ENCODE measurements at regions not wholly inside any gene's neighbourhood (a gene's known extent, or its start where the extent isn't known, plus 50 kb on each side); places are given as distances from the start of the nearest gene placed in this dataset.

GRCh38 chr5:58198330-58198729, 261.6 kb downstream of the PLK2 start:
- TF ChIP-seq FOXK2 (IDR thresholded peaks at IDR 0.05): no peak
- TF ChIP-seq CTBP1 (IDR thresholded peaks at IDR 0.05; ENCODE audit: borderline replicate concordance): no peak
- no peak for TF ChIP-seq FOXA1 (IDR thresholded peaks at IDR 0.05)
- TF ChIP-seq TARDBP (IDR thresholded peaks at IDR 0.05): no peak
- no peak for TF ChIP-seq ARNT (IDR thresholded peaks at IDR 0.05)
- no peak for TF ChIP-seq L3MBTL2 (conservative IDR thresholded peaks at IDR 0.05)
- TF ChIP-seq ZNF384 (IDR thresholded peaks at IDR 0.05): no peak
- TF ChIP-seq LEF1 (IDR thresholded peaks at IDR 0.05; ENCODE audit: borderline replicate concordance): no peak
- no peak for DNase-seq (ENCODE audit: extremely low spot score)
- POLR2A ChIA-PET: no interaction called here
- CTCF ChIA-PET: no interaction called here

GRCh38 chr5:58197875-58198274, 262.0 kb downstream of the PLK2 start:
- POLR2A ChIA-PET: no interaction called here
- DNase-seq (ENCODE audit: extremely low spot score): no peak
- CTCF ChIA-PET: no interaction called here
- TF ChIP-seq L3MBTL2 (conservative IDR thresholded peaks at IDR 0.05): no peak
- TF ChIP-seq CTBP1 (IDR thresholded peaks at IDR 0.05; ENCODE audit: borderline replicate concordance): no peak
- TF ChIP-seq ARNT (IDR thresholded peaks at IDR 0.05): no peak
- TF ChIP-seq ELF4 (IDR thresholded peaks at IDR 0.05): no peak
- TF ChIP-seq LEF1 (IDR thresholded peaks at IDR 0.05; ENCODE audit: borderline replicate concordance): no peak
- no peak for TF ChIP-seq FOXK2 (IDR thresholded peaks at IDR 0.05)
- TF ChIP-seq BHLHE40 (IDR thresholded peaks at IDR 0.05; ENCODE audit: borderline replicate concordance): no peak
- TF ChIP-seq TARDBP (IDR thresholded peaks at IDR 0.05): no peak
- no peak for TF ChIP-seq PKNOX1 (IDR thresholded peaks at IDR 0.05)
- TF ChIP-seq HDGF (IDR thresholded peaks at IDR 0.05; ENCODE audit: borderline replicate concordance): no peak

- TF ChIP-seq PKNOX1 (IDR thresholded peaks at IDR 0.05) (no peak), SUZ12 (IDR thresholded peaks at IDR 0.05) (no peak), LEF1 (IDR thresholded peaks at IDR 0.05; ENCODE audit: borderline replicate concordance) (no peak), ARNT (IDR thresholded peaks at IDR 0.05) (no peak), ELF4 (IDR thresholded peaks at IDR 0.05) (no peak)
- ChIA-PET POLR2A (no interaction called here), CTCF (no interaction called here)
- no peak for DNase-seq (ENCODE audit: extremely low spot score)
These were observed 268.4 kb downstream of the PLK2 start for GRCh38 chr5:58191443-58191842.

- DNase-seq (ENCODE audit: extremely low spot score): no peak
- ChIA-PET POLR2A (no interaction called here), CTCF (no interaction called here)
- TF ChIP-seq HDGF (IDR thresholded peaks at IDR 0.05; ENCODE audit: borderline replicate concordance): no peak
- no peak for TF ChIP-seq ARNT (IDR thresholded peaks at IDR 0.05)
- no peak for TF ChIP-seq SUZ12 (IDR thresholded peaks at IDR 0.05)
- TF ChIP-seq FOXA1 (IDR thresholded peaks at IDR 0.05): no peak
- no peak for TF ChIP-seq ELF4 (IDR thresholded peaks at IDR 0.05)
- TF ChIP-seq PKNOX1 (IDR thresholded peaks at IDR 0.05): no peak
- no peak for TF ChIP-seq L3MBTL2 (conservative IDR thresholded peaks at IDR 0.05)
- TF ChIP-seq FOXM1 (IDR thresholded peaks at IDR 0.05; ENCODE audit: borderline replicate concordance): no peak
- no peak for TF ChIP-seq ZNF384 (IDR thresholded peaks at IDR 0.05)
- no peak for TF ChIP-seq CTBP1 (IDR thresholded peaks at IDR 0.05; ENCODE audit: borderline replicate concordance)
- no peak for TF ChIP-seq TARDBP (IDR thresholded peaks at IDR 0.05)
- TF ChIP-seq LEF1 (IDR thresholded peaks at IDR 0.05; ENCODE audit: borderline replicate concordance): no peak
- TF ChIP-seq NFRKB (IDR thresholded peaks at IDR 0.05): no peak
- no peak for TF ChIP-seq SP1 (IDR thresholded peaks at IDR 0.05)
These were observed 271.6 kb downstream of the PLK2 start for GRCh38 chr5:58188262-58188651.

- DNase-seq (ENCODE audit: extremely low spot score): no peak
- ChIA-PET POLR2A (no interaction called here), CTCF (no interaction called here)
- no peak for TF ChIP-seq NFRKB (IDR thresholded peaks at IDR 0.05)
- TF ChIP-seq HDGF (IDR thresholded peaks at IDR 0.05; ENCODE audit: borderline replicate concordance): no peak
- no peak for TF ChIP-seq PKNOX1 (IDR thresholded peaks at IDR 0.05)
- TF ChIP-seq BHLHE40 (IDR thresholded peaks at IDR 0.05; ENCODE audit: borderline replicate concordance): no peak
- TF ChIP-seq ZNF384 (IDR thresholded peaks at IDR 0.05): no peak
- no peak for TF ChIP-seq FOXM1 (IDR thresholded peaks at IDR 0.05; ENCODE audit: borderline replicate concordance)
- TF ChIP-seq SUZ12 (IDR thresholded peaks at IDR 0.05): no peak
- no peak for TF ChIP-seq ELF4 (IDR thresholded peaks at IDR 0.05)
- TF ChIP-seq CTBP1 (IDR thresholded peaks at IDR 0.05; ENCODE audit: borderline replicate concordance): no peak
- no peak for TF ChIP-seq TARDBP (IDR thresholded peaks at IDR 0.05)
- no peak for TF ChIP-seq FOXK2 (IDR thresholded peaks at IDR 0.05)
- no peak for TF ChIP-seq FOXA1 (IDR thresholded peaks at IDR 0.05)
- TF ChIP-seq LEF1 (IDR thresholded peaks at IDR 0.05; ENCODE audit: borderline replicate concordance): no peak
- no peak for TF ChIP-seq ARNT (IDR thresholded peaks at IDR 0.05)
These were observed 272.2 kb downstream of the PLK2 start for GRCh38 chr5:58187432-58188261.

- ChIA-PET POLR2A (no interaction called here), CTCF (no interaction called here)
- DNase-seq (ENCODE audit: extremely low spot score): no peak
- TF ChIP-seq SUZ12 (IDR thresholded peaks at IDR 0.05): no peak
- no peak for TF ChIP-seq SP1 (IDR thresholded peaks at IDR 0.05)
- no peak for TF ChIP-seq ELF4 (IDR thresholded peaks at IDR 0.05)
- no peak for TF ChIP-seq CTBP1 (IDR thresholded peaks at IDR 0.05; ENCODE audit: borderline replicate concordance)
These were observed 274.1 kb downstream of the PLK2 start for GRCh38 chr5:58185801-58186200.
